ENCODE measurements at regions not wholly inside any gene's neighbourhood (a gene's known extent, or its start where the extent isn't known, plus 50 kb on each side); places are given as distances from the start of the nearest gene placed in this dataset.

- TF ChIP-seq CTCF (IDR thresholded peaks at IDR 0.05): no peak
- ATAC-seq (no peak), DNase-seq (no peak)
- Histone ChIP-seq H3K4me1 (no peaks in the 10 kb centered on the region), H3K4me3 (no peak overlapping the region), H3K27me3 (ENCODE audit: insufficient read depth in 3 of 3, low read length in 2 of 3) (no peaks in the 10 kb centered on the region), H3K36me3 (ENCODE audit: insufficient read depth in 1 of 2, low read depth in 1 of 2) (no peaks in the 10 kb centered on the region), H3K27ac (no peak overlapping the region), H3K9me3 (no peaks in the 10 kb centered on the region)
- intact Hi-C loops (cut with DNase I): no loop called here
- 18 to 24% (median 23%) methylated on average over 7 of the region's 7 CpGs for WGBS, 3 donors
Observed at GRCh38 chr17:65438708-65439294, 122.6 kb downstream of the AXIN2 start.

GRCh38 chr17:65438173-65438572 is 123.3 kb downstream of the AXIN2 start:
- no peak for ATAC-seq
- TF ChIP-seq CTCF (IDR thresholded peaks at IDR 0.05): no peak
- no peak for DNase-seq
- Histone ChIP-seq H3K27ac (no peak overlapping the region), H3K9me3 (no peaks in the 10 kb centered on the region), H3K4me3 (no peak overlapping the region), H3K27me3 (ENCODE audit: insufficient read depth in 3 of 3, low read length in 2 of 3) (no peaks in the 10 kb centered on the region), H3K36me3 (ENCODE audit: insufficient read depth in 1 of 2, low read depth in 1 of 2) (no peaks in the 10 kb centered on the region), H3K4me1 (no peaks in the 10 kb centered on the region)
- intact Hi-C loops (cut with DNase I): no loop called here
- WGBS, 3 donors: 64 to 69% (median 65%) methylated on average over 11 of the region's 11 CpGs

GRCh38 chr17:65436871-65437270 is 124.6 kb downstream of the AXIN2 start:
- WGBS, 3 donors: 81 to 86% (median 84%) methylated on average over 10 of the region's 10 CpGs
- H3K27ac ChIP-seq: no peak overlapping the region
- TF ChIP-seq CTCF (IDR thresholded peaks at IDR 0.05): no peak
- no peaks in the 10 kb centered on the region for H3K4me1 ChIP-seq
- ATAC-seq: no peak
- H3K36me3 ChIP-seq (ENCODE audit: insufficient read depth in 1 of 2, low read depth in 1 of 2): no peaks in the 10 kb centered on the region
- peaks cover 5% of the 10 kb centered on the region for H3K9me3 ChIP-seq
- DNase-seq: no peak
- intact Hi-C loops (cut with DNase I): no loop called here
- no peaks in the 10 kb centered on the region for H3K27me3 ChIP-seq (ENCODE audit: insufficient read depth in 3 of 3, low read length in 2 of 3)
- no peak overlapping the region for H3K4me3 ChIP-seq

- TF ChIP-seq CTCF (IDR thresholded peaks at IDR 0.05): no peak
- intact Hi-C loops (cut with DNase I): no loop called here
- ATAC-seq: no peak
- Histone ChIP-seq H3K27ac (no peak overlapping the region), H3K4me3 (no peak overlapping the region), H3K4me1 (no peaks in the 10 kb centered on the region), H3K27me3 (ENCODE audit: insufficient read depth in 3 of 3, low read length in 2 of 3) (no peaks in the 10 kb centered on the region), H3K36me3 (ENCODE audit: insufficient read depth in 1 of 2, low read depth in 1 of 2) (no peaks in the 10 kb centered on the region), H3K9me3 (peaks cover 5% of the 10 kb centered on the region)
- WGBS, 3 donors: 77 to 88% (median 83%) methylated on average over 2 of the region's 2 CpGs
- DNase-seq: no peak
Observed at GRCh38 chr17:65434878-65435277, 126.6 kb downstream of the AXIN2 start.

GRCh38 chr17:65434251-65434650 is 127.2 kb downstream of the AXIN2 start:
- TF ChIP-seq CTCF (IDR thresholded peaks at IDR 0.05): no peak
- Histone ChIP-seq H3K27me3 (ENCODE audit: insufficient read depth in 3 of 3, low read length in 2 of 3) (no peaks in the 10 kb centered on the region), H3K4me3 (no peak overlapping the region), H3K9me3 (peaks cover 5% of the 10 kb centered on the region), H3K4me1 (no peaks in the 10 kb centered on the region), H3K27ac (no peak overlapping the region), H3K36me3 (ENCODE audit: insufficient read depth in 1 of 2, low read depth in 1 of 2) (no peaks in the 10 kb centered on the region)
- ATAC-seq (peak in 1 of 4 donors; percentile 39), DNase-seq (no peak)
- 24 to 41% (median 26%) methylated on average over 7 of the region's 7 CpGs for WGBS, 3 donors
- intact Hi-C loops (cut with DNase I): no loop called here
